GM12873 (cell line): ENCODE measurements at regions not wholly inside any gene's neighbourhood (a gene's known extent, or its start where the extent isn't known, plus 50 kb on each side); places are given as distances from the start of the nearest gene placed in this dataset.

ENCODE experiments used
- CTCF ChIP-seq: IDR thresholded peaks from 2 replicates; pipeline ENCODE4 v1.5.1; 2012; ENCODE audit warnings: low read depth, mild to moderate bottlenecking, moderate library complexity, low read length, control low read depth; ENCODE audit not compliant: insufficient read depth; ENCODE audit errors: missing control alignments

GRCh38 chr2:239696559-239697207 lies 295.9 kb upstream of the HDAC4 start:
- no peak for TF ChIP-seq CTCF

GRCh38 chr2:239695728-239696240 lies 295.0 kb upstream of the HDAC4 start:
- no peak for TF ChIP-seq CTCF

- no peak for TF ChIP-seq CTCF
Observed at GRCh38 chr2:239695106-239695727, 294.4 kb upstream of the HDAC4 start.

GRCh38 chr2:239694487-239694886 lies 293.7 kb upstream of the HDAC4 start:
- no peak for TF ChIP-seq CTCF

GRCh38 chr2:239693761-239694415 lies 293.1 kb upstream of the HDAC4 start:
- TF ChIP-seq CTCF = no peak

GRCh38 chr2:239693330-239693729 lies 292.5 kb upstream of the HDAC4 start:
- TF ChIP-seq CTCF = no peak

- TF ChIP-seq CTCF = no peak
Observed at GRCh38 chr2:239692919-239693318, 292.1 kb upstream of the HDAC4 start.
